HG03520 (cell line): ENCODE measurements at regions not wholly inside any gene's neighbourhood (a gene's known extent, or its start where the extent isn't known, plus 50 kb on each side); places are given as distances from the start of the nearest gene placed in this dataset.
"Not testable (repeated sequence)": the region's sequence is repeated elsewhere in the genome, so short reads cannot be mapped to it uniquely, and the experiment has no call there.

Experiments used
- ATAC-seq: cut with Tn5 transposase; IDR thresholded peaks from one replicate; pipeline ENCODE4 v1.9.1; 2021; ENCODE audit warnings: mild to moderate bottlenecking, moderate library complexity; ENCODE audit not compliant: unreplicated experiment

DNA sequence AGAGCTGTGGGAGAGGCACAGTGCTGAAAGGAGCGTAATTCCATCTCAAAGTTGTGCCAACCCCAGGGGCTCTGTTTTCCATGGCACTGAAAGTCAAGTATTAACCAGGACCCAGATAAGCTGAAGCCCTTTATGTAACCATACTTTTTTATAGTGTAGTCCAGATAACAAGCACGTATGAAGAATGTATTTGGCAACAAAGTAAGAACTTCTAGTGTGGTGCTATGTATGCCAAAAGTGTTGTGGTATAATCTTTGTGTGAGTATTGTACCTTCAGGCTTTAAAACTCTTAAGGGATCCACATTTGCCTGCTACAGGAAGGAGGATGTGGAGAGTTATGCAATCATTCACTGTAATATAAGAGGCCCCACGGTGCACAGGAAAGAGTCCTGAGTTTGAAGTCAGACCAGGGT lies 129.4 kb downstream of the IBTK start:
- no peak for ATAC-seq

DNA sequence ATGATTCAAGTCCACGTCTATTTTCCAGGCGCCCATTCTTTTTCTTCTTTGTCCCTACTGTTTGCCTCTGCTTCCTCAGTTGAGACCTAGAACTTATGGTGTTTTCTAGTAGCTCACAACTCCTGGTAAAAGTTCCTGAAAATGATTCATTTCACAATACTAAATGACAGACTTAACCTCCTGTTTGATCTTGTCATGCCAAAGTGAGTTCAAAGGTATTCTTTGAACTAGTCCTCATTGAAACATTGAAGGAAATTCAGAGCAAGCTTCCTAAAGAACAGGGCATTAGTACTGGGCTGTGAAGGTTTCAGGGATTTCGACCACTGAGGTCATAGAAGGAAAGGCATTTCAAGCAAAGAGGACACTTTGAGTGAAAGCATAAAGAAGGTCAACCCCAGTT lies 132.8 kb downstream of the IBTK start:
- ATAC-seq: no peak

DNA sequence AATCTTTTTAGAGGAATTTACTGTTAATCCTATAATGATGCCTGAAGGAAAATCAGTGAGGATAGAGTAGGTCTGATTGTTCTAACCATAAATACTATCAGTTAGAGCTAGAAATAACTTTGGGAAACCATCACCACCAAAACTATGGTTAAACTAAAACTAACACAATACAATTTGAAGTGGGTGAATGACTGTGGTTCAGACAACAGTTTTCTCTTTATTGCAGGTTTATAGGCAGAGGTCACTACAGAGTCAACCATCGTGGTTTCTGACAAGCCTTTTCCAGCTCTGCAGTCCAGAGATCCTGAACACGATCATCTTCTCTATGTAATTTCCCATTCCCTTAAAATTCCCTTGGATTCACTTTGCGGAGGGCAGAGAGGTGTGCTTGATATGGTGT lies 134.3 kb downstream of the IBTK start:
- ATAC-seq: no peak

DNA sequence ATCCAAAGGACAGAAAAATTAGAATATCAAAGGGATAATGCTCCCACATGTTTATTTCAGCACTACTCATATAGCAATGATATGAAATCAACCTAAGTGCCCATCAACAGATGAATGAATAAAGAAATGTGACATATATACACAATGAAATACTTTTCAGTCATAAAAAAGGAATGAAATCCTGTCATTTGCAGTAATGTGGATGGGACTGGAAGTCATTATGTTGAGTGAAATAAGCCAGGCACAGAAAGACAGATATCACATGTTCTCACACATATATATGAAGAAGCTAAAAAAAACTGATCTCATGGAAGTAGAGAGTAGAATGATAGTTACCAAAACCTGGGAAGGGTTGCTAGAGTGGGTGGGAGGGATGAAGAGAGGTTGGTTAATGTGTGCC lies 135.7 kb downstream of the IBTK start:
- ATAC-seq: no peak

DNA sequence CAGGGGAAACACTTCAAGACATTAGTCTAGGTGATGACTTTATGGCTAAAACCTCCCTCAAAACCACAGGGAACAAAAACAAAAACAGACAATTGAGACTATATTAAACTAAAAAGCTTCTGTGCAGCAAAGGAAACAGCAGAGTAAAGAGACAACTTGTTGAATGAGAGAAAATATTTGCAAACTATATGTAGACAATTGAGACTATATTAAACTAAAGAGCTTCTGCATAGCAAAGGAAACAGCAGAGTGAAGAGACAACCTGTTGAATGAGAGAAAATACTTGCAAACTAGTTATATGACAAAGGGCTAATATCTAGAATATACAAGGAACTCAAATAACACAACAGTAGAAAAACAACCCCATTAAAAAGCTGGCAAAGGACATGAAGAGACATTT lies 136.4 kb downstream of the IBTK start:
- ATAC-seq: no peak

DNA sequence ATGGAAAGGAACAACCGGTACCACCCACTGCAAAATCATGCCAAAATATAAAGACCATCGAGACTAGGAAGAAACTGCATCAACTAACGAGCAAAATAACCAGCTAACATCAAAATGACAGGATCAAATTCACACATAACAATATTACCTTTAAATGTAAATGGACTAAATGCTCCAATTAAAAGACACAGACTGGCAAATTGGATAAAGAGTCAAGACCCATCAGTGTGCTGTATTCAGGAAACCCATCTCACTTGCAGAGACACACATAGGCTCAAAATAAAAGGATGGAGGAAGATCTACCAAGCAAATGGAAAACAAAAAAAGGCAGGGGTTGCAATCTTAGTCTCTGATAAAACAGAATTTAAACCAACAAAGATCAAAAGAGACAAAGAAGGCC lies 144.4 kb downstream of the IBTK start:
- not testable (repeated sequence) for ATAC-seq

DNA sequence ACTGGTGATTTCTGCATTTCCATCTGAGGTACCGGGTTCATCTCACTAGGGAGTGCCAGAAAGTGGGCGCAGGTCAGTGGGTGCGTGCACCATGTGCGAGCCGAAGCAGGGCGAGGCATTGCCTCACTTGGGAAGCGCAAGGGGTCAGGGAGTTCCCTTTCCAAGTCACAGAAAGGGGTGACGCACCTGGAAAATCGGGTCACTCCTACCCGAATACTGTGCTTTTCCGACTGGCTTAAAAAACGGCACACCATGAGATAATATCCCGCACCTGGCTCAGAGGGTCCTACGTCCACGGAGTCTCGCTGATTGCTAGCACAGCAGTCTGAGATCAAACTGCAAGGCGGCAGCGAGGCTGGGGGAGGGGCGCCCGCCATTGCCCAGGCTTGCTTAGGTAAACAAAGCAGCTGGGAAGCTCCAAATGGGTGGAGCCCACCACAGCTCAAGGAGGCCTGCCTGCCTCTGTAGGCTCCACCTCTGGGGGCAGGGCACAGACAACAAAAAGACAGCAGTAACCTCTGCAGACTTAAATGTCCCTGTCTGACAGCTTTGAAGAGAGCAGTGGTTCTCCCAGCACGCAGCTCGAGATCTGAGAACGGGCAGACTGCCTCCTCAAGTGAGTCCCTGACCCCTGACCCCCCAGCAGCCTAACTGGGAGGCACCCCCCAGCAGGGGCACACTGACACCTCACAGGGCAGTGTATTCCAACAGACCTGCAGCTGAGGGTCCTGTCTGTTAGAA lies 146.0 kb downstream of the IBTK start:
- not testable (repeated sequence) for ATAC-seq

DNA sequence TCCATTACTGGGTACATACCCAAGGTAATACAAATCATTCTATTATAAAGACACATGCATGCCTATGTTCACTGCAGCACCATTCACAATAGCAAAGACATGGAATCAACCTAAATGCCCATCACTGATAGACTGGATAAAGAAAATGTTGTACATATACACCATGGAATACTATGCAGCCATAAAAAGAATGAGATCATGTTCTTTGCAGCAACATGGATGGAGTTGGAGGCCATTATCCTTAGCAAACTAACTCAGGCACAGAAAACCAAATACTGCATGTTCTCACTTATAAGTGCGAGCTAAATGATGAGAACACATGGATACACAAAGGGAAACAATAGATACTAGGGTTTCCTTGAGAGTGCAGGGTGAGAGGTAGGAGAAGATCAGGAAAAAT lies 146.8 kb downstream of the IBTK start:
- not testable (repeated sequence) for ATAC-seq

DNA sequence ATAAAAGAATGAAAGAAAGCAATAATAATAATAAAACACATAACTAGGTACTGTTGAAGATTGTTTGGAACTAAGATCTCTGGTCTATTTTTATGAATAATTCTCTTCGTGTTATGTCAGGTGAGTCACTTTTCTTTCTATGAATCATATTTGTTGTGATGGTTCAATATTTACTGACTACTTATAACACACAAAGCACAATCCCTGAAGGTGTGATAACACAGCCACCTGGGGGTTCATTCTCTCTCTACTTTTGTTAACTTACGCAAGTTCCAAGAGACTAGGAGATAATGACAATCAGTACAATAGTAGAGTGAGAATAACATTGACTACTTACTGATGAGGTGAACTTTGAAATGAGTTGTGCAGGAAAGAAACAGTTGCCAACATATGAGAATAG lies 149.9 kb downstream of the IBTK start:
- no peak for ATAC-seq

DNA sequence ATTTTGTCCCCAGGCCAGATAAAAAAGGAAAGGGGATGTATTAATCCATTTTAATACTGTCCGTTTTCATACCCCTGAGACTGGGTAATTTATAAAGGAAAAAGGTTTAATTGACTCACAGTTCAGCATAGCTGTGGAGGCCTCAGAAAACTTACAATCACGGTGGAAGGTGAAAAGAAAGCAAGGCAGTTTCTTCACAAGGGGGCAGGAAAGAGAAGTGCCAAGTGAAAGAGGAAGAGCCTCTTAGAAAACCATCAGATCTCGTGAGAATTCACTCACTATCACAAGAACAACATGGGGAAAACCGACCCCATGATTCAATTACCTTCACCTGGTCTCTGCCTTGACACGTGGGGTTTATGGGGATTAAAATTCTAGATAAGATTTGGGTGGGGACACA lies 152.5 kb downstream of the IBTK start:
- no peak for ATAC-seq

DNA sequence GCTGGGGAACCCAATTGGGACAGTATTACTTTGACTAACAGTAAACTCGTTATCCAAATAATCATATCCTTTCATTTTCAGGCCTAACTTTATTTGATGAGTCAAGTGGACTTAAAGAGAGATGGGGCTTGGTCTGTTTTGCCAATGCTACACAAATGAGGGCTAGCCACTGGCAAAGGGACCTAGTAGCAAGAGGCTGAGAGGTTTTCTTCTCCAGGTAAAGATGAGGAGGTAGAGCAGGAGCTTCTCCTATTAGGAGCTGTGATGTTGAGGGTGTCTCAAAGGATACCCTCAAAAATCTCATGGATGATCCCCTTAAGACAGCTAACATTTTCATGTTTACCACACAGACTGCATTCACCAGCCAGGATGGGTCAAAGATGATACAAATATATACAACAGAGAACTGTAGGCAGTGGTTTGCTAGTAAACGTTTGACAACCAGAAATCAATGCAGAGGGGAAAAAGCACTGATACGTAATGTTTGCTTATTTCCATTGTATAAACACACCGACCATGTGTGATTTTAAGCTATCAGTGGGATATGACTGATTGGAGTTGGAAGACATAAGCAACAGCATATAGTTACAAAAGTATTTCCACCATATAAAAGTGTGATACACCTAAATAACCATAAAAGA lies 153.3 kb downstream of the IBTK start:
- ATAC-seq: no peak

DNA sequence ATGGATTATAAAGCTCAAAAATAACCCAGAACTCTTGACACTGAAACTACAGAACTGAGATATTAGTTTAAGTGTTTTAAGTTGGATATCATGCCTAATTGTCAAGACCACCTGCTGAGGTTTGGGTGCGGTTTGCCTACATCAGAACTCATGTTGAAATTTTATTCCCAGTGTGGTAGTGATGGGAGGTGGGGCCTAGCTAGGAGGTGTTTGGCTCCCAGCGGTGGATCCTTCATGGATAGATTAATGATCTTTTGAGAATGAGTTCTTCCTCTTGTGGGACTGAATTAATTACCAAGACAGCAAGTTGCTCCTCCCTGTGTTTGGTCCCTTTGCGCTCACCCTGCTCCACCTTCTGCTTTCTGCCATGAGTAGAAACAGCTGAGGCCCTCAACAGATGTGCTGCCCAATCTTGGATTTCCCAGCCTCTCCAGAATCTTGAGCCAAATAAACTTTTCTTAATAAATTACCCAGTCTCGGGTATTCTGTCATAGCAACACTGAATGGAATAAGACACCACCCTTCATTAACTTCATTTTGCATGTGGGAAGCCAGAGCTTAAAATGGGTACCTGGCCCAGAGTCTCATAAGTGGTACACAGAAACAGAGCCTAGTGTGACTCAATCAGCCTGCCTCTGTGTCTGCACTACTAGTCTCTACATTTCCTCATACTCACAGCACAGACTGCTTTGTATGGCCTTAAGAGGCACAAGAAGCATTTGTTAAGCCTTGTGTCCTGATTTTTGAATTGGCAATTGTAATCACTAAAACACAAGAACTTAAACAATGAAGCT lies 158.4 kb downstream of the IBTK start:
- no peak for ATAC-seq

DNA sequence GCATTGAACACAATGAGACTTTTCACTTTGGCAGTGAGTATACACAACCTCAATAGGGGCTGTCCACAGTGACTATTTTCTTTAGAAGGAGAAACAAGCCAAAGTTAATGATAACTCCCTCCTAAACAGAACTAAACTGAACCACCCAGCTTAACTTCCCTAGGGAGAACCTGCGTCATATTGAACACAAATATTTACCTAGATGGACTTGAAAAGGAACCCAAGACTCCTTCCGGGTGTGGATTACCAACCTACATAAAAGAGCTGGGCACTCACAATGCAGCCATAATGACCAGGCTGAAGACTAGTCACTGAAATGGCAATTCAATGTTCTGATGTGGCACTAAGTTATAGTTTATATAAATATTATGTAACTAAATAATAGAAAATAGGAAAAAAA lies 160.6 kb downstream of the IBTK start:
- no peak for ATAC-seq

DNA sequence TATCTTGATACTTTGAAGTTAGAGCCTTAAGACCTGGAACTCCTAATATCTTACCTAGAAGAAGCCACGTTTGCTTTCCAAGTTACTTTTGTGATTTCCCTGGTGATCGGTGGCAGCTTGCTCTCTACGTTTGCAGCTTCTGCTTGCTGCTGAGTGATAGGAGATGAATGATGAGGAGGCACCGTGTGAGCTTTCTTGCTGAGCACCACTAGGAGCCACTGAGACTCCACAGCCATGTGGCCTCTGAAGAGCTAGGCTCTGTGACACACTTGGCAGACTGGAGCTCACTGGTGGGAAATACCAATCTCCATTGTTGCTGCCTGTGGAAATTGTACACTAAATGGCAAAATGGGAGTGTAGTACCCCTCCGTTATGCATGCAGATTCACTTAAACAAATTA lies 161.8 kb downstream of the IBTK start:
- no peak for ATAC-seq

DNA sequence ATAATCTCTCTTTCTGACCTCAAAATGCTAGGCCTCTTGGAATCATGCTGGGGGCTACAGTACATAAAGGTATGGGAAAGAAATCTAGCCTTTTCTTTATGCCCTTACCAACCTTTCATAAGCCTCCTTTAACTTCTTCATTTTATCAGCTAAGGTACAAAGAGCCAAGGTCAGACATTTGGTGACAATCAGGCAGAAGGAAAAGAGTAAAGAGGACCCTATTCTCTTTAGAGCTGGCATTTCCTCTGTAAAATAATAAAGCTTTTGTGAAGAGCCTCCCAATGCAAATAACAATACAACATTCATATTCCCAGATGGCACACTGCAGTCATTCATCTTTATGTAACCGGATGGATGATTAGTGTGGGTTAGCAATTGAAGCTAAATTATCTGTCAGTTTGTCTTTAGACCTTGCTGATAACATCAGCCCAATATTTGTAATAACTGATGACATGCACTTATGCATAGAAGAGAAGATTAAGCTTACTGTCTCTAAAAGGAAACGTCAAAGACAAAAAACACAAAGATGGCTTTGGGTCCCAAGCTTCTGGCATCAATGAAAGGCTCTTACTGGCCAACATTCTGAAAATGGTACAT lies 163.1 kb downstream of the IBTK start:
- no peak for ATAC-seq

DNA sequence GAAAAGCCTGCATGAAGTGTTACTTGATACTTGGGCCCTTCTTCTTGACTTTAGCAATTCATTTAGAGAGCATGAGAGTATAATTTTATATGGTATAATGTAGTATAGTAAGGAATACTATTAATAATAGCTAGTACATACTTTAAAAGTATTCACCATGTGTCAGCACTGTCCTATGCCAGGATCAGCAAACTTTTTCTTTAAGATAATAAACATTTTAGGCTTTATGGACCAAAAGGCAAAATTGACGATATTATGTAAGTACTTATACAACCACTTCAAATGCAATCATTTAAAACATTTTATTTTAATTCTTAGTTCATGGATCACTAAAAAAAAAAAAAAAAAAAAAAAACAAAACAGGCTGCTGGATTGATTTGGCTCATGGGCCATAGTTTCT lies 163.9 kb downstream of the IBTK start:
- ATAC-seq: no peak

DNA sequence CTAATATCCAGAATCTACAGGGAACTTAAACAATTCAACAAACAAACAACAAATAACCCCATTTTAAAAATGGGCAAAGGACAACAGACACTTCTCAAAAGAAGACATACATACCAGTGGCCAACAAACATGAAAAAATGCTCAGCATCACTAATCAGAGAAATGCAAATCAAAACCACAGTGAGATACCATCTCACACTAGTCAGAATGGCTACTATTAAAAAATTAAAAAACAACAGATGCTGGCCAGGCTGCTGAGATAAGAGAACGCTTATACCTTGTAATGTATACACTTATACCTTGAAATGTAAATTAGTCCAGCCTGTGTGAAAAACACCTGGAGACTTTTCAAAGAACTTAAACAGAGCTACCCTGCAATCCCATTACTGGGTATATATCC lies 166.8 kb downstream of the IBTK start:
- no peak for ATAC-seq

DNA sequence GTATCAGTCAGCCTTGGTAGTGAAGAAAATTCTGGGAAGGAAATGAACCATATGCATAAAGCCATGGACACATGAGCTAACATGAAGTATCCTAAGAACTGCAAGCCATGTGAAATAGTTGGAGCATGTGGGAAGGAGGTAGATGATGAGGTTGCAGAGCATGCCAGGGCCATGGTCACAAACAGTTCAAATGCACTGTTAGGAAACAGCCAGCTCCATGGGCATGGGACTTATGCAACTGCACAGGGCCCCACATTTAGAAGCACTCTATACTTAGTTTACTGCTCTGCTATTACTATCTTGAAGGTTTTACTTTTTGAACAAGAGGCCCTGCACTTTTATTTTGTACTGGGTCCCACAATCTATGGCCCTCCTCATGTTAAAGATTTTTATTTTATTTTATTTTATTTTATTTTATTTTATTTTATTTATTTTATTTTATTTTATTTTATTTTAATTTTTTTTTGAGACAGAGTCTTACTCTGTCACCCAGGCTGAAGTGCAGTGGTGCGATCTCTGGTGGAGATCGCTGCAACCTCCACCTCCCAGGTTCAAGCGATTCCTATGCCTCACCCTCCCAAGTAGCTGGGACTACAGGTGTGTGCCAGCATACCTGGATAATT lies 169.1 kb downstream of the IBTK start:
- ATAC-seq: no peak

DNA sequence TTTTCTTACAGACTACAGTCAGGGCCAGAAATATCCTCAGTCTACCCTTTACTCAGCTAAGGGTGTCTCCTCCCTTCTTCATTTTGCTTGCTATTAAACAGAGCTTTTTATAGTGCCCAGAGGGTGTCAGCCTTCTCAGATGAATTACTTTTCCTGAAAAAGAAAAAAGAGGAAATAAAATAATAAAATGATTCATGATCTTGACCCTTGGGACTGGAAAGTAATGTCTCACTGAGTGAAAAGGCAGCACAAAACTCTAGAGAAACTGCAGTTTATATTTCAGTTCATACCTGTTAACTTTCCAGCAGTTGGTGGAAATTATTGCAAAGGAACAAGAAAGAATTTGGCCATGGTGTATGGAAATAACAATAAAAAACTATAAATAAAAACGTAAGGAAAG lies 170.6 kb downstream of the IBTK start:
- ATAC-seq: no peak

DNA sequence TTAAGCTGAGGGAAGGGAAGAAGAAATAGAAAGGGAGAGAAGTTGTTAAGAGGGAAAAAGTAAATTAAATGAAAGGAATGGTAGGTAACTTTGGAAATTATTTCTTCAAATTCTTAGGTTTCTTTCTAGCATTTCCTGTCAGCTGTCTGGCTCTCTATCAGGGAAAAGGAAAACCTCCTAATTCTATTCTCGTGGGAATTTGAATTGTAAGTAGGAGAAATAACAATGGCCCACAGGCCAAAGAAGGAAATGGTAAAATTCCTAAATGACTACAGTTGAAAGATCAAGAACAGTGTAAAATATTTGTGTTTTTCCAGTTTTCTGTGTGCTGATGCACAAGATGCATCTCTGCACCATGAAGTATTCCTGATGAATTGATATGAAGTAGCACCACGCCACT lies 173.0 kb downstream of the IBTK start:
- no peak for ATAC-seq

DNA sequence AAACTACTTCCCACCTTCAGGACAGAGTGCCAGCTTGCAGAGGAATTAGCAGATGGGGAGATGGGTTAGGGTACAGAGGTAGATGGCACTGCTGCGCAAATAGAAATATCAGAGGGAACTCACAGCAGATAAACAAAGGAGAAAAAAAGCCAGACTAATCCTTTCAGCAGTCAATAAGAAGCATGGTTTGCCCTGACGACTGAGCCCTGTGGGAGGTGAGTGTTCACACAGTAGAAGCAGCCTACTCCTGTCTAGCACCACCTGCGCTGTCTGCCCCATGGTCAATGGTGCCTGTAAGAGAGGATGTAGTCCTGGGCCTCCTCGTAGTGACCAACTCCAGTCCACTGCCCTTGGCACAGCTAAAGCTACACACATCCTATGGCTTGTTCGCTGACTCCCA lies 174.1 kb downstream of the IBTK start:
- no peak for ATAC-seq
